Parathyroid adenoma (tissue), 2 donors: ENCODE measurements at regions not wholly inside any gene's neighbourhood (a gene's known extent, or its start where the extent isn't known, plus 50 kb on each side); places are given as distances from the start of the nearest gene placed in this dataset.
"Not testable (repeated sequence)": the region's sequence is repeated elsewhere in the genome, so short reads cannot be mapped to it uniquely, and the experiment has no call there.

Experiments
- H2AFZ ChIP-seq: fragments of 300-600 bp; sonication (generic); one replicate; pipeline ENCODE4 v1.7.0; 2017; ENCODE audit warnings: antibody characterized with exemption, mild to moderate bottlenecking
- H3K27ac ChIP-seq: fragments of 300-600 bp; sonication (generic); one replicate; pipeline ENCODE4 v1.7.0; 2017
- H3K27me3 ChIP-seq: fragments of 300-600 bp; sonication (generic); one replicate; pipeline ENCODE4 v1.7.0; 2017; ENCODE audit warnings: low read length; ENCODE audit not compliant: control insufficient read depth, insufficient read depth
- H3K36me3 ChIP-seq: fragments of 300-600 bp; sonication (generic); one replicate; pipeline ENCODE4 v1.7.0; 2017; ENCODE audit warnings: low read length; ENCODE audit not compliant: control insufficient read depth, insufficient read depth
- H3K4me1 ChIP-seq: fragments of 300-600 bp; sonication (generic); one replicate; pipeline ENCODE4 v1.7.0; 2017; ENCODE audit warnings: control low read depth
- H3K4me2 ChIP-seq: fragments of 300-600 bp; sonication (generic); one replicate; pipeline ENCODE4 v1.7.0; 2017; ENCODE audit warnings: low read length
- H3K4me3 ChIP-seq: fragments of 300-600 bp; sonication (generic); one replicate; pipeline ENCODE4 v1.7.0; 2017; ENCODE audit warnings: low read depth, low read length
- H3K79me2 ChIP-seq: fragments of 300-600 bp; sonication (generic); one replicate; pipeline ENCODE4 v1.7.0; 2017; ENCODE audit warnings: control low read depth
- H3K9ac ChIP-seq: fragments of 300-600 bp; sonication (generic); one replicate; pipeline ENCODE4 v1.7.0; 2017; ENCODE audit warnings: mild to moderate bottlenecking
- H3K9me3 ChIP-seq: fragments of 300-600 bp; sonication (generic); one replicate; pipeline ENCODE4 v1.7.0; 2017; ENCODE audit warnings: low read length; ENCODE audit not compliant: control insufficient read depth
- TF ChIP-seq, protein P1 (sequence below): fragments of 300-600 bp; sonication (generic); IDR thresholded peaks from one replicate; pipeline ENCODE4 v1.7.0; 2017; ENCODE audit warnings: antibody characterized with exemption, mild to moderate bottlenecking
- donor health status: primary hyperparathyroidism.

DNA sequence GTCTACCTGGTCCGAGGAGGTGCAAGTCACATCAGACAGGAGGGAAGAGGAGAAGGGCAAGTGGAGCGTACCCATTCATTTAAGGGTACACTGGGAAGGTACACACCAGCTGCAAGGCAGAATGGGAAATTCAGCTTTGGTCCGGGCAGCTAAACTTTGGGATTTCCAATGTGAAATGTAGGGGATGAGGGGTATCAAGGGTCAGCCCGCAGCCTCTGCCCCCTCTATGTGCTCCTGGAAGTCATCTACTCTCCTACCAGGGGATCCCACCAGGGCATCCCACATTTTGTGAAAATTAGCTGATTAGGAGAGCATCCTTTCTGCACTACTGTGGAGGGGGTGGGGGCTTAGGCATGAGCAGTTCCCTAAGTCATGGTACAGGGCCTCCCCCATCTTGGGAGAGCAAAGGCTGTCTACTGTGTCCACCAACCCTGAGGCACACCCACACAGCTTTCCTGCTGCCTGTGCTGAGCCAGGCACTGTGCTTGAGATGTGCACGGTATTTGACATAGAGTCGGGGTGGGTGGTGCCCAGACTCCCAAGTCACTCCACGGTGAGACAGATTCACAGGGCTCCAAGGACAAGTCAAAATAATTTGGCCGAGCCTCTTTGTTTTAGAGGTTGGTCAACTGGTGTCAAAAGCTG lies 189.1 kb upstream of the SULF2 start:
- Histone ChIP-seq H3K27ac (no peak overlapping the region), H3K36me3 (no peaks in the 10 kb centered on the region), H3K9ac (no peak overlapping the region), H3K79me2 (no peaks in the 10 kb centered on the region), H3K4me3 (no peak overlapping the region), H3K4me1 (no peaks in the 10 kb centered on the region), H3K4me2 (no peak overlapping the region), H3K27me3 (no peaks in the 10 kb centered on the region), H3K9me3 (no peaks in the 10 kb centered on the region), H2AFZ (no peak overlapping the region)
- TF ChIP-seq, protein P1, sequence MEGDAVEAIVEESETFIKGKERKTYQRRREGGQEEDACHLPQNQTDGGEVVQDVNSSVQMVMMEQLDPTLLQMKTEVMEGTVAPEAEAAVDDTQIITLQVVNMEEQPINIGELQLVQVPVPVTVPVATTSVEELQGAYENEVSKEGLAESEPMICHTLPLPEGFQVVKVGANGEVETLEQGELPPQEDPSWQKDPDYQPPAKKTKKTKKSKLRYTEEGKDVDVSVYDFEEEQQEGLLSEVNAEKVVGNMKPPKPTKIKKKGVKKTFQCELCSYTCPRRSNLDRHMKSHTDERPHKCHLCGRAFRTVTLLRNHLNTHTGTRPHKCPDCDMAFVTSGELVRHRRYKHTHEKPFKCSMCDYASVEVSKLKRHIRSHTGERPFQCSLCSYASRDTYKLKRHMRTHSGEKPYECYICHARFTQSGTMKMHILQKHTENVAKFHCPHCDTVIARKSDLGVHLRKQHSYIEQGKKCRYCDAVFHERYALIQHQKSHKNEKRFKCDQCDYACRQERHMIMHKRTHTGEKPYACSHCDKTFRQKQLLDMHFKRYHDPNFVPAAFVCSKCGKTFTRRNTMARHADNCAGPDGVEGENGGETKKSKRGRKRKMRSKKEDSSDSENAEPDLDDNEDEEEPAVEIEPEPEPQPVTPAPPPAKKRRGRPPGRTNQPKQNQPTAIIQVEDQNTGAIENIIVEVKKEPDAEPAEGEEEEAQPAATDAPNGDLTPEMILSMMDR, result no peak

DNA sequence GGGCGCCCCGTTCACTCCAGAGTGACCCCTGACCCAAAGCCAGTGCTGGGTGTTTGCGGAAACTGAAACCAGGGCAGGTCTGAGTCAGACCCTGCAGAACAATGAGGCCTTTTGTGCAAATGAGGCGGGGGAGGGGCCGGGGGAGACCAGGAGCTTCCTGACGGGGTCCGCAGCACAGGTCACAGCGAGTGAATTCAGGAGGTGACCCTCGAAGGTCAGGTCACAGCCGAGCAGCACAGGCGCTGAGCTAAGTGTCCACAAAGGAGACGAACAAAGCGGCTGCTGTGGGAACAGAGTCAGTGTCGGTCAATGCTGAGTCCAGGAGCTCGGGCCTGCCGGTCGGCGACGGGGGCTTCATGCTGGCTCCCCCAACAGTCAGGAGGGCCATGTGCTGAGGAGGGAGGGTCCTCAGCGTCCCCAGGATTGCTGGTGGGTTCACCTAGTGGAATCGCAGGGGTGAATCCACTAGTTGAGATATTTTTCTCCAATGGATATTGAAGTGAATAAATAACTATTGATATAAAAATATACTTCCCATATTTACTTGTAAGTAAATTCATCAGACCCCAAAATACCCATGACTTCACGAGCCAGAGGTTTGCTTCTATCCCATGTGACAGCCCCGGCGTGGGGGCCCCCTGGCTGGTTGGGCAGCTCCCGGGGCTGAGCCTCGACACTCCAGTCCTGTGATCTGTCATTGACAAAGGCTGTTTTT lies 188.4 kb upstream of the SULF2 start:
- TF ChIP-seq, protein P1, result no peak
- no peaks in the 10 kb centered on the region for H3K79me2 ChIP-seq
- H3K36me3 ChIP-seq, result no peaks in the 10 kb centered on the region
- no peaks in the 10 kb centered on the region for H3K4me1 ChIP-seq
- no peak overlapping the region for H3K9ac ChIP-seq
- H3K27ac ChIP-seq, result no peak overlapping the region
- H3K4me3 ChIP-seq, result no peak overlapping the region
- H3K4me2 ChIP-seq, result no peak overlapping the region
- no peaks in the 10 kb centered on the region for H3K27me3 ChIP-seq
- no peaks in the 10 kb centered on the region for H3K9me3 ChIP-seq
- H2AFZ ChIP-seq, result no peak overlapping the region

- H3K27ac ChIP-seq, result no peak overlapping the region
- no peak overlapping the region for H2AFZ ChIP-seq
- H3K4me2 ChIP-seq, result no peak overlapping the region
- no peaks in the 10 kb centered on the region for H3K27me3 ChIP-seq
- no peaks in the 10 kb centered on the region for H3K9me3 ChIP-seq
- H3K4me3 ChIP-seq, result no peak overlapping the region
- H3K4me1 ChIP-seq, result no peaks in the 10 kb centered on the region
- no peaks in the 10 kb centered on the region for H3K79me2 ChIP-seq
- no peak overlapping the region for H3K9ac ChIP-seq
- H3K36me3 ChIP-seq, result no peaks in the 10 kb centered on the region
- TF ChIP-seq, protein P1, result no peak
These were observed 187.6 kb upstream of the SULF2 start for GRCh38 chr20:47972916-47973309.

- not testable (repeated sequence) for H3K4me3 ChIP-seq
These were observed 187.1 kb upstream of the SULF2 start for GRCh38 chr20:47972297-47972915.

More at GRCh38 chr20:47972297-47972915, 187.1 kb upstream of the SULF2 start:
- H2AFZ ChIP-seq, result peak overlapping the region; percentile 27
- H3K9me3 ChIP-seq, H3K9ac ChIP-seq, H3K27me3 ChIP-seq, H3K4me1 ChIP-seq, H3K79me2 ChIP-seq, H3K36me3 ChIP-seq: not testable (repeated sequence)
- H3K27ac ChIP-seq, result peak overlapping the region; percentile 30
- TF ChIP-seq, protein P1, result peak; percentile 11
- peak overlapping the region; percentile 17 for H3K4me2 ChIP-seq
